ENCODE measurements at regions not wholly inside any gene's neighbourhood (a gene's known extent, or its start where the extent isn't known, plus 50 kb on each side); places are given as distances from the start of the nearest gene placed in this dataset.

GRCh38 chr3:107153981-107154380, 223.3 kb upstream of the CCDC54 start:
- DNase-seq (no peak), ATAC-seq (no peak)
- Histone ChIP-seq H3K4me3 (no peak overlapping the region), H3K4me1 (no peaks in the 10 kb centered on the region), H3K9me3 (peaks cover 0 to 7% (median 0%) of the 10 kb centered on the region in 3 donors), H3K27me3 (no peaks in the 10 kb centered on the region), H3K36me3 (replicated peaks in 1 of 2; ENCODE audit: insufficient read depth in 1 of 2, low read depth in 2 of 2) (no peaks in the 10 kb centered on the region), H3K27ac (no peak overlapping the region)
- TF ChIP-seq CTCF (IDR thresholded peaks at IDR 0.05), result no peak
- no peak for TF ChIP-seq POLR2A (IDR thresholded peaks at IDR 0.05)
- WGBS, 2 donors, result 63% methylated on average over 4 of the region's 4 CpGs
- intact Hi-C loops (cut with DNase I), result no loop called here

- Histone ChIP-seq H3K4me3 (no peak overlapping the region), H3K9me3 (no peaks in the 10 kb centered on the region), H3K27me3 (no peaks in the 10 kb centered on the region), H3K27ac (no peak overlapping the region), H3K36me3 (replicated peaks in 1 of 2; ENCODE audit: insufficient read depth in 1 of 2, low read depth in 2 of 2) (no peaks in the 10 kb centered on the region), H3K4me1 (no peaks in the 10 kb centered on the region)
- intact Hi-C loops (cut with DNase I), result no loop called here
- WGBS, 2 donors, result 39 to 68% methylated on average over 1 of the region's 1 CpG
- no peak for ATAC-seq
- DNase-seq, result no peak
- no peak for TF ChIP-seq CTCF (IDR thresholded peaks at IDR 0.05)
Measured at GRCh38 chr3:107172411-107172810, 204.8 kb upstream of the CCDC54 start.

- WGBS, 2 donors, result 79 to 93% methylated on average over 2 of the region's 2 CpGs
- Histone ChIP-seq H3K27ac (no peak overlapping the region), H3K36me3 (replicated peaks in 1 of 2; ENCODE audit: insufficient read depth in 1 of 2, low read depth in 2 of 2) (no peaks in the 10 kb centered on the region), H3K9me3 (no peaks in the 10 kb centered on the region), H3K27me3 (no peaks in the 10 kb centered on the region), H3K4me3 (no peak overlapping the region), H3K4me1 (no peaks in the 10 kb centered on the region)
- intact Hi-C loops (cut with DNase I), result no loop called here
- DNase-seq (no peak), ATAC-seq (no peak)
- no peak for TF ChIP-seq CTCF (IDR thresholded peaks at IDR 0.05)
Measured at GRCh38 chr3:107184375-107184774, 192.9 kb upstream of the CCDC54 start.

- H3K36me3 ChIP-seq (replicated peaks in 1 of 2; ENCODE audit: insufficient read depth in 1 of 2, low read depth in 2 of 2), result no peaks in the 10 kb centered on the region
- H3K27ac ChIP-seq, result no peak overlapping the region
- ATAC-seq (no peak), DNase-seq (no peak)
- H3K4me1 ChIP-seq, result no peaks in the 10 kb centered on the region
- intact Hi-C loops (cut with DNase I), result no loop called here
- no peak overlapping the region for H3K4me3 ChIP-seq
- H3K9me3 ChIP-seq, result no peaks in the 10 kb centered on the region
- H3K27me3 ChIP-seq, result no peaks in the 10 kb centered on the region
- 85 to 91% methylated on average over 2 of the region's 2 CpGs for WGBS, 2 donors
- TF ChIP-seq CTCF (IDR thresholded peaks at IDR 0.05), result no peak
- TF ChIP-seq POLR2A (IDR thresholded peaks at IDR 0.05), result no peak
Measured at GRCh38 chr3:107188262-107188661, 189.0 kb upstream of the CCDC54 start.

- intact Hi-C loops (cut with DNase I), result no loop called here
- TF ChIP-seq CTCF (IDR thresholded peaks at IDR 0.05) (no peak), POLR2A (IDR thresholded peaks at IDR 0.05) (no peak)
- no peaks in the 10 kb centered on the region for H3K4me1 ChIP-seq
- no peak overlapping the region for H3K4me3 ChIP-seq
- no peaks in the 10 kb centered on the region for H3K36me3 ChIP-seq (replicated peaks in 1 of 2; ENCODE audit: insufficient read depth in 1 of 2, low read depth in 2 of 2)
- 82 to 95% methylated on average over 2 of the region's 2 CpGs for WGBS, 2 donors
- no peaks in the 10 kb centered on the region for H3K27me3 ChIP-seq
- no peak overlapping the region for H3K27ac ChIP-seq
- ATAC-seq (no peak), DNase-seq (no peak)
- H3K9me3 ChIP-seq, result no peaks in the 10 kb centered on the region
Measured at GRCh38 chr3:107189158-107189791, 188.0 kb upstream of the CCDC54 start.

All from body of pancreas (tissue), 4 donors.